ENCODE measurements at regions not wholly inside any gene's neighbourhood (a gene's known extent, or its start where the extent isn't known, plus 50 kb on each side); places are given as distances from the start of the nearest gene placed in this dataset.

DNA sequence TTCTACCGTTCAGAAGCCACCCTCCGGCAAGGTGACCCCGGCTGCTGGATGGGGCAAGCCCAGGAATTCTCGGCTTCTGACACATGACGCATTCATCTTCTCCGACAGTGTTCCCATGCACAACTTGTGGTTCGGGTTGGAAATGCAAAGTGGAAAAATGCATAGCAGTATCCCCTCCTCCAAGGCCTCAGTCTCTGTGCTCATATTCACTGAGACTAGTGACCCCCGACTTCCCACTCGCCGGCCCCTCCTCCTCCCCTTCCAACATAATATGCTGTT is 70.0 kb upstream of the NTM start:
- DNase-seq (ENCODE audit: low spot score): no peak
- no peak overlapping the region for H2AFZ ChIP-seq (ENCODE audit: low read length)
- H4K20me1 ChIP-seq (ENCODE audit: insufficient read depth, low read length): no peaks in the 10 kb centered on the region
- CTCF ChIA-PET (ENCODE audit: unreplicated experiment): no interaction called here
- no peak for TF ChIP-seq EZH2phosphoT487 (IDR thresholded peaks at IDR 0.05; ENCODE audit: borderline replicate concordance, low read depth, low read length)
- TF ChIP-seq, protein P1, sequence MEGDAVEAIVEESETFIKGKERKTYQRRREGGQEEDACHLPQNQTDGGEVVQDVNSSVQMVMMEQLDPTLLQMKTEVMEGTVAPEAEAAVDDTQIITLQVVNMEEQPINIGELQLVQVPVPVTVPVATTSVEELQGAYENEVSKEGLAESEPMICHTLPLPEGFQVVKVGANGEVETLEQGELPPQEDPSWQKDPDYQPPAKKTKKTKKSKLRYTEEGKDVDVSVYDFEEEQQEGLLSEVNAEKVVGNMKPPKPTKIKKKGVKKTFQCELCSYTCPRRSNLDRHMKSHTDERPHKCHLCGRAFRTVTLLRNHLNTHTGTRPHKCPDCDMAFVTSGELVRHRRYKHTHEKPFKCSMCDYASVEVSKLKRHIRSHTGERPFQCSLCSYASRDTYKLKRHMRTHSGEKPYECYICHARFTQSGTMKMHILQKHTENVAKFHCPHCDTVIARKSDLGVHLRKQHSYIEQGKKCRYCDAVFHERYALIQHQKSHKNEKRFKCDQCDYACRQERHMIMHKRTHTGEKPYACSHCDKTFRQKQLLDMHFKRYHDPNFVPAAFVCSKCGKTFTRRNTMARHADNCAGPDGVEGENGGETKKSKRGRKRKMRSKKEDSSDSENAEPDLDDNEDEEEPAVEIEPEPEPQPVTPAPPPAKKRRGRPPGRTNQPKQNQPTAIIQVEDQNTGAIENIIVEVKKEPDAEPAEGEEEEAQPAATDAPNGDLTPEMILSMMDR (conservative IDR thresholded peaks at IDR 0.05; ENCODE audit: low read length): no peak
- no peaks in the 10 kb centered on the region for H3K4me1 ChIP-seq (ENCODE audit: insufficient read depth, low read length, poor library complexity, severe bottlenecking)
- no peak overlapping the region for H3K4me3 ChIP-seq (ENCODE audit: low read depth, low read length, poor library complexity, severe bottlenecking)
- no peaks in the 10 kb centered on the region for H3K79me2 ChIP-seq (ENCODE audit: insufficient read depth, low read depth, low read length)
- POLR2A ChIA-PET: no interaction called here
- H3K27ac ChIP-seq (ENCODE audit: low read depth, low read length, poor library complexity, severe bottlenecking): no peak overlapping the region
- H3K9me3 ChIP-seq (ENCODE audit: low read length): no peaks in the 10 kb centered on the region
- no peak overlapping the region for H3K4me2 ChIP-seq (ENCODE audit: low read length)
- no peaks in the 10 kb centered on the region for H3K36me3 ChIP-seq (ENCODE audit: insufficient read depth, low read length)
- no TSS peak for BruUV-seq (replicated peaks)
- intact Hi-C loops (cut with micrococcal nuclease; ENCODE audit: unreplicated experiment): no loop called here
- no peaks in the 10 kb centered on the region for H3K9me2 ChIP-seq (ENCODE audit: insufficient read depth, low read length)

DNA sequence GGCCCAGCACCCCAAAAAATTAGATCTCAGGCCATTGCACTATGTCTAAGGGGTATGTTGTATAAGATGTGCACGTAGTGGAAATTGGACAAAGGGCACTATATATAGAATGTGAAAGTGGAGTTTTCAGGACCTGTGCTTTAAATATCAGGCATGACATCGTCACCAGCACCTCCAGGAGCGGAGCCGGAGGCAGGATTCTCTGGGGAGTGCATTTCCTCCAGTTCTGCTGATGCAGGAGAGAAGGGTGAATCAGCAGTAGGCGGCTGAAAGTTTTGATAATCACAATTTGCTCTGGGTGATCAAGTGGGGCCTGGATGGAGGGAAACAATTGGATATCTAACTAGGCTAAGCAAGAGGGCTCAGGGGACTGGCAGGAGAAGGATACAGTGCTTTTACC is 69.1 kb upstream of the NTM start:
- TF ChIP-seq, protein P1 (conservative IDR thresholded peaks at IDR 0.05; ENCODE audit: low read length): no peak
- TF ChIP-seq EZH2phosphoT487 (IDR thresholded peaks at IDR 0.05; ENCODE audit: borderline replicate concordance, low read depth, low read length): no peak
- no TSS peak for BruUV-seq (replicated peaks)
- DNase-seq (ENCODE audit: low spot score): no peak
- Histone ChIP-seq H3K36me3 (ENCODE audit: insufficient read depth, low read length) (no peaks in the 10 kb centered on the region), H3K79me2 (ENCODE audit: insufficient read depth, low read depth, low read length) (no peaks in the 10 kb centered on the region), H3K9me2 (ENCODE audit: insufficient read depth, low read length) (no peaks in the 10 kb centered on the region), H3K4me2 (ENCODE audit: low read length) (no peak overlapping the region), H4K20me1 (ENCODE audit: insufficient read depth, low read length) (no peaks in the 10 kb centered on the region), H2AFZ (ENCODE audit: low read length) (no peak overlapping the region), H3K9me3 (ENCODE audit: low read length) (no peaks in the 10 kb centered on the region), H3K4me3 (ENCODE audit: low read depth, low read length, poor library complexity, severe bottlenecking) (no peak overlapping the region), H3K4me1 (ENCODE audit: insufficient read depth, low read length, poor library complexity, severe bottlenecking) (no peaks in the 10 kb centered on the region), H3K27ac (ENCODE audit: low read depth, low read length, poor library complexity, severe bottlenecking) (no peak overlapping the region)
- CTCF ChIA-PET (ENCODE audit: unreplicated experiment): no interaction called here
- POLR2A ChIA-PET: no interaction called here
- intact Hi-C loops (cut with micrococcal nuclease; ENCODE audit: unreplicated experiment): no loop called here

- H4K20me1 ChIP-seq (ENCODE audit: insufficient read depth, low read length): no peaks in the 10 kb centered on the region
- H3K36me3 ChIP-seq (ENCODE audit: insufficient read depth, low read length): no peaks in the 10 kb centered on the region
- H3K4me2 ChIP-seq (ENCODE audit: low read length): no peak overlapping the region
- H3K9me3 ChIP-seq (ENCODE audit: low read length): no peaks in the 10 kb centered on the region
- POLR2A ChIA-PET: interaction anchor here (0.6 to 1.1 kb wide), 2 partner anchors 10 to 11 kb away, joined by 3 to 4 read pairs; no protein-coding TSS in a partner anchor
- CTCF ChIA-PET (ENCODE audit: unreplicated experiment): no interaction called here
- no peak overlapping the region for H2AFZ ChIP-seq (ENCODE audit: low read length)
- H3K4me1 ChIP-seq (ENCODE audit: insufficient read depth, low read length, poor library complexity, severe bottlenecking): no peaks in the 10 kb centered on the region
- DNase-seq (ENCODE audit: low spot score): no peak
- no peak overlapping the region for H3K27ac ChIP-seq (ENCODE audit: low read depth, low read length, poor library complexity, severe bottlenecking)
- no TSS peak for BruUV-seq (replicated peaks)
- H3K9me2 ChIP-seq (ENCODE audit: insufficient read depth, low read length): no peaks in the 10 kb centered on the region
- H3K4me3 ChIP-seq (ENCODE audit: low read depth, low read length, poor library complexity, severe bottlenecking): no peak overlapping the region
- intact Hi-C loops (cut with micrococcal nuclease; ENCODE audit: unreplicated experiment): no loop called here
- no peaks in the 10 kb centered on the region for H3K79me2 ChIP-seq (ENCODE audit: insufficient read depth, low read depth, low read length)
- TF ChIP-seq, protein P1 (conservative IDR thresholded peaks at IDR 0.05; ENCODE audit: low read length): no peak
- TF ChIP-seq EZH2phosphoT487 (IDR thresholded peaks at IDR 0.05; ENCODE audit: borderline replicate concordance, low read depth, low read length): no peak
These were observed 67.6 kb upstream of the NTM start for GRCh38 chr11:131302836-131303235.
